GM12878 (cell line): ENCODE measurements at regions not wholly inside any gene's neighbourhood (a gene's known extent, or its start where the extent isn't known, plus 50 kb on each side); places are given as distances from the start of the nearest gene placed in this dataset.

Source experiments
- CBX3 ChIP-seq: fragments of 200-600 bp; sonication (generic); IDR thresholded peaks from 2 replicates; pipeline ENCODE4 v1.6.1; 2016; ENCODE audit warnings: low read depth, borderline replicate concordance
- CEBPZ ChIP-seq: fragments of 150-350 bp; IDR thresholded peaks from 2 replicates; pipeline ENCODE4 v1.6.1; 2016; ENCODE audit warnings: low read depth, low read length
- CTCF ChIP-seq, 3 experiments: IDR thresholded peaks in 2 of 3; conservative IDR thresholded peaks in 1 of 3; 2 replicates each; pipeline ENCODE4 v1.5.1; 2011; ENCODE audit warnings: low read depth in 3 of 3, low read length in 3 of 3, mild to moderate bottlenecking in 3 of 3, control low read depth in 2 of 3, moderate library complexity in 2 of 3, inconsistent platforms in 1 of 3, mixed read lengths in 1 of 3; ENCODE audit not compliant: control insufficient read depth in 2 of 3, insufficient read depth in 1 of 3; ENCODE audit errors: extremely low read depth in 1 of 3
- EZH2 ChIP-seq: IDR thresholded peaks from 2 replicates; pipeline ENCODE4 v1.6.1; 2012; ENCODE audit warnings: low read depth, mild to moderate bottlenecking, control low read depth, inconsistent platforms, low read length, borderline replicate concordance; ENCODE audit not compliant: control insufficient read depth
- RB1 ChIP-seq: fragments of 450-650 bp; formaldehyde crosslinking; IDR thresholded peaks from 2 replicates; pipeline ENCODE4 v1.6.1; 2017; ENCODE audit warnings: mild to moderate bottlenecking, borderline replicate concordance
- USF1 ChIP-seq: IDR thresholded peaks from 2 replicates; pipeline ENCODE4 v1.6.1; 2011; ENCODE audit warnings: borderline replicate concordance, low read depth, mild to moderate bottlenecking, moderate library complexity, mixed read lengths, low read length; ENCODE audit not compliant: insufficient read depth; ENCODE audit errors: extremely low read length
- ZNF217 ChIP-seq: fragments of 450-650 bp; IDR thresholded peaks from 2 replicates; pipeline ENCODE4 v1.6.1; 2017; ENCODE audit warnings: antibody characterized with exemption, mild to moderate bottlenecking

- TF ChIP-seq CEBPZ (no peak), RB1 (no peak), CTCF (IDR thresholded peaks at IDR 0.05 in 2 of 3, conservative IDR thresholded peaks at IDR 0.05 in 1 of 3; ENCODE audit: control insufficient read depth in 2 of 3, extremely low read depth in 1 of 3, insufficient read depth in 1 of 3, low read depth in 3 of 3, low read length in 3 of 3) (no peak), EZH2 (no peak), ZNF217 (no peak), CBX3 (no peak), USF1 (no peak)
Observed at GRCh38 chr22:49574205-49574880, 253.3 kb downstream of the BRD1 start.
